C1 segment of cervical spinal cord (tissue), 14 donors: ENCODE measurements at regions not wholly inside any gene's neighbourhood (a gene's known extent, or its start where the extent isn't known, plus 50 kb on each side); places are given as distances from the start of the nearest gene placed in this dataset.
"Not testable (repeated sequence)": the region's sequence is repeated elsewhere in the genome, so short reads cannot be mapped to it uniquely, and the experiment has no call there.

Source experiments
- DNase-seq, 14 donors: peaks; one replicate each; lab custom pipeline; 2025; lab: John Stamatoyannopoulos, UW

DNA sequence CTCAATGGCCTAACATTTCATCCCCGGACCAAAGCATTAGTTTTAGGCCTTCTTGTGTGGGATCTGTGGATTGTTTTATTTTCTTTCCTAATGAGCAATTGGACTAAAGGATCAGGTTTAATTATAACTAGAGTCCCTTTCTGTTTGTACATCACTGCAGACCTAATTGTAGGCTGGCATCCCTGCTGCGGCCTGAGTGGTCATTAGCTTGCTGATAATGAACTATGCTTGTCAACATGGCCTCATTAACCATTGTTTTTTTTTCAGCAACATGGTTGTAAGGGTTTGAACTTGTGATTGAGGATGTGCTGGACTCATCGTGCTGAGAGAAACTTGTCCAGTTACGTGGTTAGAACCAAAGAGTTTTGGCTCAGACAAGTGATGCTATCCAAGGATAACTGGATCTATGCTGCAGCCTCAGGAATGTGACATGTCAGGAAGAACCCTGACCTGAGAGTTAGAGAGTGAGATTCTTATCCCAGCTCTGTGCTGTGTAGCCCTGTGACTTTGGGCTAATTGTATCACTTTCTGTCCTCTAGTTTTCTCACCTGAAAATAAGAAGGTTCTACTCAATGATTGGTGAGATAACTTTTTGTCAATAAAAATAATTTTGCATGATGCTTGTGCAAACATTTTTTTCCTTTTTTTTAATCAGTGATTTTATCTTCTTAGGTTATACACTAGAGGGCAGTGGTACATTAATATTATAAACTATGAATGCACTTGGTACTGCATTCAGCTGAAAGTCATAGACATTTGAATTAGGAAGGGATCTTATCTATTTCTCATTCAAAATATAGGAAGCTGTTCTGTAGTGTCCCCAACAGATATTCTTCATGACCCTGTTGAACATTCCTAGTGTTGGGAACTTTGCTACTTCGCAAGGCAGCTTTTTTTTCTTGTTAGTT is 140.9 kb downstream of the RNF144B start:
- no peak for DNase-seq

DNA sequence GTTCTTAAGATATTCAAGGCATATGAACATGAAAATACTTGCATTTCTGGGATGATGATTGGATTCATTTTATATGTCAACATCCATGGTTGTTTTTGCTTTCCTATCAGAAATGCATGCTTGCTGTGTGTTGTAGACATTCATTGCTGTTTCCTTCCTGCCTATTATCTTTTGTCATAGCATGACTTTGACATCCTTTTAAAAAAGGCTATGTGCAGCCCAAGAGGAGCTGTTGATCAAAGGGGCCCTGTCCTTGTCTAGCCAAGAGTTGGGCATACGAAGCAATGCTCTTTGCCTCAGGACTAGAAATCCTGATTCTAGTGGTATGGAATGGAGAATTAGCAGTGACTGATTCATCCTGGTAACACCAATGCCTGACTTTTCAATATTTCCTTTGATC is 143.1 kb downstream of the RNF144B start:
- no peak for DNase-seq

DNA sequence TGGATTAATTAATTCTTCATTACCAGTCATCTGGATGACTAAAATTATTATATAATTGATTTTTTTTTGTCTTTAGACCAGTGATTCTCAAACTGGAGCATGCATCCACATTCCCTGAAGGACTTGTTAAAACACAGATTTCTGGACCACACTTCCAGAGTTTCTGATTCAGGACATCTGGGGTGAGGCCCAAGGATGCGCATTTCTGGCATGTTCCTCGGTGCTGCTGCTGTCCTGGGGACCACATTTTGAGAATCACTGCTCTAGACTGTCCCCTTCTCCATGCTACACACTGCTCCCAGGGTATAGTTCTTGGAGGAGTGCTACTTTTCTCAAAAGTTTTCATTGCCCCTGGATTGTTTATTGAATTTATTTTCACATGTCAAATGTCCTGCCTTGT is 145.0 kb downstream of the RNF144B start:
- no peak for DNase-seq

DNA sequence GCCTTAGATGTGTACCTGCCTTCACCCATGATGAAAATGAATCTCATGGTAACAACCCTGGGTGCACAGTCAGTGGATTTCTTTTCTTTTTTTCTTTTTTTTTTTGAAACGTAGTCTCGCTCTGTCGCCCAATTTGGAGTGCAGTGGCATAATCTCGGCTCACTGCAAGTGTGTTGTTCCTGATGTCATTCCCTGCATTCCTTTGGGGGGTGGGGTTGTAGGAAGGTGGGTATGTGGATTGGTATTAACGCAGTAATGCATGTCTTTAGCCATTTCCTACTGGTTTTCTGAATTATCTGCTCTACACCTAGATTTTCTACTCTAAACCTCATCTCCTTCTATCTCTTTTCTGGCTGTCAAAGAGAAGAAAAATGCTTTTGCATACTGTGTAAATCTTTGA is 146.6 kb downstream of the RNF144B start:
- DNase-seq: no peak

DNA sequence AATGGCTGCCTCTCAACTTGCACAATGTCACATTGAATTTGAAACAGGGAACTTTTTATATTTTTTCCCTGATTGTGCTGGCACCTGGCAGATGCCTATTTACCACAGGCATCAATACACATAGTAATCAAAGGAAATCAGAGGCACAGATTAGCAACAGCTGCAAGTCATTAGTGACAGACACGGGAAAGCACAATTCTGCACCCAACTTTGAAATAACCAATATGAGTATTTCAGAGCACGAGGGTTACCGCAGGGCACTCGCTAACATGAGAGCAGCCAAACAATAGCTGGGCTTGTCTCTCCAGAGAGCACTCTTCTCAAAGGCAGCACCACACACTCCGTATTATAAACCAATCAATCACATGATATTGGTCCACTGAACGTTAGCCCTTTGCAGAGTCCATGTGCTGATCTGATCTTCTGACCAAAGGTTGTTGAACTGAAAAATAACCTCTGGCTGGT is 149.5 kb downstream of the RNF144B start:
- peak in 1 of 14 donors; percentile 1 for DNase-seq

DNA sequence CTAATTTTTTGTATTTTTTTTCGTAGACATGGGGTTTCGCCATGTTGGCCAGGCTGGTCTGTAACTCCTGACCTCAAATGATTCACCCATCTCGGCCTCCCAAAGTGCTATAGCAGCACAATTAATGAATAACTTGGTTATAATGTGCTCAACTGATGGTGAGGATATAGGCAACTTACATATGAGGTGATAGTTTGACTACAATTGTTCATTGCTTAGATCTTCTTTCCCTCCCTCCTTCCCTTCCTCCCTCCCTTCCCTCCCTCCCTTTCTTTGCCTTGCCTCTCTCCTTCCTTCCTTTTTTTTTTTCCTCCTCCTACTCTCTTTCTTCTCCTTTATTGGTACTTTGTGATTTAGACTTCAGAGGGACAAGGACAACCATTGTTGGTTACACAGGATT is 151.2 kb downstream of the RNF144B start:
- DNase-seq: no peak

DNA sequence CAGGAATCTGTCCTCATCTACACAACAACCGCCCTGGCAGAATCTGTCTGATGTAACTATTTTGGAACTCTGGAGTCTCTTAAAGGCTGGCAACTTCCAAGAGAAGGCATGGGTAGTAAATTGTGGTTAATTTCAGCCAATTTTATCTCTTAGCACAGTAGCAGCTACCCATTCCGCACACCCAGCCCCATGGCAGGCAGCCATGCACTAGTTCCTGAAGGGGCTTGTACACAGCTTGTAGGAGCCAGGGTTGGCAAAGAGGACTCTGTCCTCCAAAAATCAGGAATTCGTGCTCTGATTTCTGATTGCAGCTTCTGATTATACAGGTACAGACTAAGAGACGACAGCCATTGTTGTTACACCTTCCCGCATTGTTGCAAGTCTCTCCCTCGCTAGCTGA is 155.9 kb downstream of the RNF144B start:
- DNase-seq: no peak

DNA sequence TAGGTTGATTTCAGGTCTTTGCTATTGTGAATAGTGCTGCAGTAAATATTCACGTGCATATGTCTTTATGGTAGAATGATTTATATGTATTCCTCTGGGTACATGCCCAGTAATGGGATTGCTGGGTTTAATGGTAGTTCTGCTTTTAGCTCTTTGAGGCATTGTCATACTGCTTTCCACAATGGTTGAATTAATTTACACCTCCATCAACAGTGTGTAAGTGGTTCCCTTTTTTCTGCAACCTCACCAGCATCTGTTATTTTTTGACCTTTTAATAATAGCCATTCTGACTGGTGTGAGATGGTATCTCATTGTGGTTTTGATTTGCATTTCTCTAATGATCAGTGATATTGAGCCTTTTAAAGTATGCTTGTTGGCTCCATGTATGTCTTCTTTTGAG is 158.0 kb downstream of the RNF144B start:
- not testable (repeated sequence) for DNase-seq

DNA sequence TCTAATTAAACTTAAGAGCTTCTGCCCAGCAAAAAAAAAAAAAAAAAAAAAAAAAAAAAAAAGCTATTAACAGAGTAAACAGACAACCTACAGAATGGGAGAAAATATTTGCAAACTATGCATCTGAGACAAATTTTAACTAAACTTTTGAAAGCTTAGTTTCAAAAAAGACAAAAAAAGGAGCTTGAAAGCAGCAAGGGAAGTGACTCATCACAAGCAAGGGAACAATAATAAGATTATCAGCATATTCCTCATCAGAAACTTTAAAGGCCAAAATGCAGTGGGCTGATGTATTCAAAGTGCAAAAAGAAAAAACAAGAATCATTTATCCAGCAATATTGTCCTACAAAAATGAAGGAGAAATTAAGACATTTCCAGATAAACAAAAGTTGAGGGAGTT is 158.6 kb downstream of the RNF144B start:
- DNase-seq: no peak

DNA sequence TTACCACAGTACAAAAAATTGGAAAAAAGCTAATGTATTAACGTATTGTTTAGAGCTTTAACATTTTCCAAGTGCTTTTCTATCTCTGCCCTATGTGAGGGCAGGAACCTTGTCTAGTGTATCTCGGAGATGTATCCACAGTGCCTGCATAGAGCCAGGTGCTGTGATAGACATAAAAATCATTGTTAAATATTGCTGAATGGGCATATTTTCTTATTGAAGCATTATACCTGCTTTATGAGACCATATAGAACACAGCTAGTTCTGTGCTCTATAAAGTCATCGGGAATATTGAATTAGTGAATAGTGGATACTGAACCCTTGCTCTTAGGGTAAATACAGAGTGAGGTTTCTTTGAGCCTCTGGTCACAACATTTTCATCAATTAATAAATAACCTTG is 163.0 kb downstream of the RNF144B start:
- DNase-seq: no peak

DNA sequence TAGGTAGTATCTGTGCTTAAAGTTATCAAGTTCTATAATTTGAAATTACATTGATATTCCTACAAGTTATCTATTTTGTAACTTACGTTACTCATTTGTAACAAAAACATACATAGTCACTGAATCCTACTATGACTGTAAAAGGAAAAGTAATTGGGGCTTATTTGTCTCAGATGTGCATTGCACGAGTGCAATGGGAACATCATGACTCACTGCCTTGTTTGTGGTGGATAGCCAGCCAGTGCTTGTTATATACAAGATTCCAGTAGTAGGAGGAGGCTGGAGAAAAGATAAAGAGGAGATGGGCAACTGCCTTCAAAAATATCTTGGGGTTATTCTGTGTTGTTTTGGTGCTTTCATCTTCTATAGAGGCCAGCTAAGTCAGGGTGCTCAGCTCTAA is 164.1 kb downstream of the RNF144B start:
- DNase-seq: no peak

DNA sequence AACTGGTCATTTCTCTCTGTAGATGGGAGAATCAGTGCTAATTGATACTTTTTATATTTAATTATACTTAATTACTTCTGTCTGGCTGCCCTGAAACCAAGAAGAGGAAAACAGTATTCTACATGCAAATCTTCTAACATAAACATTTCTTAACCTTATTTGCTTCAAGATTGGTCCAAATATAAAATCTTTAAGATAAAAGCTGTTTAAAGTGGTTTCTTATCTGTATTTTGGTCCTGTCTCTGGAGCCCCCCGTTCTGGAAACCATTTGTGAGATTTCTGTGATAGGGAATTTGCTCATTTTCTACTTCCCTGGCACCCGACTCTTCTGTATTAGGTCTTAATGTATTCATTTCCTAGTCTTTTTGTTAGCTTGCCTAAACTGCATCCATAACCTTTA is 168.6 kb downstream of the RNF144B start:
- DNase-seq: no peak

DNA sequence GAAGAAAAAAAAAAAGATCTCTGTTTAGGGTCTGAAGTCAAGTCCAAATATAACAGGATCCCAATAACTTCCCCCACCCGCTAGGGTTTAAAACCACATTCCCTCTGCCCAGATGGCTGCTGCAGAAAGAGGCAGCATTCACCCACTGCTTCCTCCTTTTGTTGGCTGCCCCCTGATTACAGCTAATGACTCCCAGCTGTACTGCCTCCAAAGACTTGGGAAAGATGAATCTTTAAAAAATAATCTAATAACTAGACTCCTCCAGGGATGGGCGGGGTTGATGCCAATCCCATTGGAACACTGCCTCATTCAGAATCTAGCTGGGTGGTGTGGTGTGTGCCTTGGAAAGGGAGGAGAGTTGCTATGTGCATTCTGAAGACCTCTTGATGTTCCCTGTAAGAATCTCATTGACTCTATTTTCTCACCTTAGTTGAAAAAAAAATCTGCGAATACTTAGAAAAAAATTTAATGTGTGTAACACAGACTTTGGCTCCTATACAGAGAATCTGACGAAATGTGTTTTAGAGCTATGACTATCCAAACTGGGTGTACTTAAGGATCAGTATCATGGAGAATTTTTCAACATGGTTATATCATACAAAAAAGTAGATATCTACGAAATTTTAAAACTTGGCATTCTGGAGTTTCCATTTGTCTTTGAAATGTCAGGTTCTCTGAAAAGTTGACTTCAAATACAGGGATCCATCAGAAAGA is 174.0 kb downstream of the RNF144B start:
- no peak for DNase-seq

DNA sequence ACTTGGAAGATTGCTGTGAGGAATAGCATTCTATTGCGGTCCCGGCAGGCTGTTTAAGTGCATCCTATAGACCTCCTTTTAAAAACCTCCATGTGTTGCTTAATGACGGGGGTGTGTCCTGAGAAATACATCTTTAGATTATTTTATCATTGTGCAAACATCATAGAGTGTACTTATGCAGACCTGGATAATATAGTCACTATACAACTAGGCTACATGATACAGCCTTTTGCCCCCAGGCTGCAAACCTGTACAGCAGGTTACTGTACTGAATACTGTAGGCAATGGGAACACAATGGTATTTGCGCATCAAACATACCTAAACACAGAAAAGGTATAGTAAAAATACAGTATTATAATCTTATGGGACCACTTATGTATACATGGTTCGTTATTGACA is 175.6 kb downstream of the RNF144B start:
- no peak for DNase-seq

DNA sequence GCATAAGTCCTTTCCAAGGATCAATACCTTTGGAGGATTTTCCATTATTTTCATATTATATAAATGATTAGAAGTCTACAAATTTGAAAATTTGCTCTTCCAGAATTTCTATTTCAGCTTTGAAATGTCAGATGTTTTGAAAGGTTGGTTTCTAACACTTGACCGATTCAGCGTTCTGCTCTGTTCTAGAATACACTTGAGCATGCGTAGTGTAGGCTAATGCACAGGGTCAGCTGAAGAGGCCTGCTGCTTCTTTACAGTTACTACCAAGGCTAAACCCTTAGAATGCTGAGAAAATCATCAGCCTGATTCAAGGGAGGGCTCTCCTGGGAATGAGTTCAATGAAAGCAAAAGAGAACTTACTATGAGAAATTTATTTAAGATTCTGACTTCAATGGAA is 177.6 kb downstream of the RNF144B start:
- DNase-seq: no peak

DNA sequence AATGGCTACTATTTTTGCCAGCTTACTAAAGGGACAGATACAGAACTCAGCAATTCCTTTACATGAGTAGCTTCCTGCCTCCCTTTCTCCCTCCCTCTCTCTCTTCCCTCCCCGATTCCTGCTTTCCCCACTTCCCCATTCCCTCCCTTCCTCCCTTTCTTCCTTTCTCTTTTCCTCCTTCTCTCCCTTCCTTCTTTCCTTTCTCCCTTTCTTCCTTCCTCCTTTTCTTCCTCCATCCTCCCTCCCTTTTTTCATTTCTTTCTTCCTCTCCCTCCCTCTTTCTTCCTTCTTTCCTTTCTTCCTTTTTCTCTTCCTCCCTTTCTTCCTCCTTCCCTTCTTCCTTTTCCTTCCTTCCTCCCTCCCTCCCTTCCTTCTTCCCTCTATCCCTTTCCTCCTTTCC is 178.1 kb downstream of the RNF144B start:
- DNase-seq: no peak

DNA sequence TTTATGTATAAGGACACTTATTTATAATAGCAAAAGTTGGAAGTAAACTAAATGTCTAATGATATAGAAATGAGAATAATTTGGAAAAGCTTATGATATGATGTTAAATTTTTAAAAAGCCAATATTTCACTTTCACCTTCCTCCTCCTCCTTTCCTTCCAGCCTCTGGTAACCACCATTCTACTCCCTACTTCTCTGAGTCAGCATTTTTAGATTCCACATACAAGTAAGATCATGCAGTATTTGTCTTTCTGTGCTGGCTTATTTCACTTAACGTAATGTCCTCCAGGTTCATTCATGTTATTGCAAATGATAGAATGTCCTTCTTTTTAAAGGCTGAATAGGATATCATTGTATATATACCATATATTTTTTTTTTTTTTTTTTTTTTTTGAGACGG is 180.2 kb downstream of the RNF144B start:
- DNase-seq: no peak

DNA sequence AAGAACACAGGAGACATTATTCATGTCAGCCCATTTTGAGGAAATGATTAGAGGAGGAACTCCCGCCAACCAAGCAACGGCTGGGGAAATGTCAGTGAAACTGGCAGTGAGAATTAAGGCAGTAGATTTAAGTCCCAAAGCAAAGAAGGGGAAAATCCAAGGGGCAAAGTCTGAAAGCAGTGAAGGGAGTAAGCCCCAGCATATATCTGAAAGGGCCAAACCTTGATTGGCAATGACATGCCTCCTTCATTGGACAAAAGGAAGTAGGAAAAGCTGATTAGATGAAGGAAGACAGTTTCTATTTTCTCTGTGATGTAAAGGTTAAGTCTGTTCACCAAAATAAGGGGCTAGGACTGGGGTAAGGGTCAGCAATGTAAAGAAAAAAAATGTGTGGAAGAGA is 190.3 kb downstream of the RNF144B start:
- DNase-seq: no peak

DNA sequence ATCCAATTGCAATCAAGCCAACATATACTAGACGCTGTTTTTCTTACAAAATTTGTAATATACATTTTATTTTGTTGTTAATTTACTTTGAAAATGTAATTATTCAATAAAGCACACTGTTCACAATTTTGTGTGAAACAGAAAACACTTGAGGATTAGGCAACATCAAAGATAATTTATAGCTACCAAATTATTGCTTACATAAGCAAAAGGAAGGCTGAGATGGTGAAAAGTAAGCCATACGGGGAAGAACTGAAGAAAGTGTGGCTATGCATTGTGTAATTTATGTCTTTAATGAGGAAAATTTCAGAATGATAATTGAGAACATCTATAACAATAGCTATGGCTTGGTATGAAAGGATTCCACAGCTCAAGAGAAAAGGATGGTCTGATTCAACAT is 192.0 kb downstream of the RNF144B start:
- no peak for DNase-seq

DNA sequence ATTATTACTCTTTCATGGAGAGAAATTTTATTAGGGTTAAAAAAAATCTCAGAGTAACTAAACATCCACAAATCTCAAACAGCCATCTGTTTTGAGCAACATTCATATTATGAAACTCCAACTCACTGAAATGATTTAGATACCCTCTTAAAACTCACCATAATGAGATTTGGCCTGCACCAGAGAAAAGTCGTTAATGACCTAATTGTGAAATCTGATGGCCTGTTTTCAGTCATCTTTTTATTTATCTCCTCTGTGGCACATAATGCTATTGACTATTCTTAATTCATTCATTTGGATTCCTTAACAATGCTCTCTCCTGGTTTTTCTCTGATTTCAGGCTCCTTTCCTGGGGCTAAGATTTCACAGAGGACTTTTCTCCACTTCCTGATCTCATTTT is 192.7 kb downstream of the RNF144B start:
- no peak for DNase-seq

DNA sequence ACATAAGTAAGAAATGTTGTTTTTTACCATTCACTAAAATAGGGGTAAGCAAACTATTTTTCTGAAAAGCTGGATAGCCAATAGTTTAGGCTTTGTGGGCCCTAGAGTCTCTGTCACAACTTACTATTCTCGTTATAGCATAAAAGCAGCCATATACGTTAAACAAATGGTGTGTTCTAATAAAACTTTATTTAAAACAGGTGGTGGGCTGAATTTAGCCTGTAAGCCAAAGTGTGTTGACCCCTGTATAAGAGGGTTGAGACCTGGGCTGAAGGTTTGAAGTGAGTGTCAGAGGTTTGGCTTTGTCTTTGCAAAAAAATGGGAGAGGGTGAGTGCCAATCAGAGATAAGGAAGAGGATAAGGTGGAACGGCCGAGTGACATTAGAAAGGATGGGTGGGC is 197.2 kb downstream of the RNF144B start:
- no peak for DNase-seq

DNA sequence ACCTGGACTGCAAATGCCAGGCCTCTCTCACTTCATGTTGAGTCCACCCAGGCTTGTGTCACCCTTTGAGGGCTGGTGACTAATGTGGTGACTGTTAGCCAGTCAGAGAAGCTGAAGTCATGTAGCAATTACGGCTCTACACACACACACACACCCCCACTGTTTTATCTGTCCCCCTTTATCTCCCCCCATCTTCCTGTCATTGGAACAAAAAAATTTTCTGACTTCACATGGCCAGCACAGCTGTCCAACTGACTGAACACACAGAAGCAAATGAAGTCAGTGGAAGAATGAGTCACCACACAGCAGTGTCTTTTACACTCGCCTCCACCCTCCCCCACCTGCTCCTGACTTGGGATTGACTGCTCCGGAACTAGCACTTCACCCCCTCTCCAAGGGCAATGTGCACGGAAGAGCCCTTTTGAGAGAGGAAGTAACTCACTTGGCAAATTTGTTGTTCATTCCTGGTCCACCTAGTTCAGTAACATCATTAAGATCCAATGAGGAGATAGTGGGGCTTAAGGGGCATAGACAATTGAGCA is 198.0 kb downstream of the RNF144B start:
- DNase-seq: peak in 2 of 14 donors; percentile 59 to 75

DNA sequence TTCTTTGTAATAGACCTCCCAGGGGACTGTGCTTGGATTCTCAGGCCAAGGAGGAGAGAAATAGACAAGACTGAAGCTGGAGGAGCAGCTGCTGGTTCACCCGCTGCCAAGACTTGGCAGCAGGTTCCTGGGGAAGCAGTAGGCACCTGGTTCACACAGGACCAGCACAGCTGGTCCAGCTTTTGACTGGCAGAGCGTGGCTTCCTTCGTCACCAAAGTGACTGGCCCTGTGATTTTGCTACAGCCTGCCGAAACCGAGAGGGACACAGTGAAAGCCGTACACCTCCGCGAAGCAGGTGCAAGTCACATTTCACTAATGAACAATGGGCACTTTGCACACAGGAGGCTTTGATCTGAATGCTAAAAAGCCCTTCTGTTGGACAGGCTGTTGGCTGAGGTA is 199.0 kb downstream of the RNF144B start:
- no peak for DNase-seq
